Lung microvascular endothelial cell (primary cell): ENCODE measurements at regions not wholly inside any gene's neighbourhood (a gene's known extent, or its start where the extent isn't known, plus 50 kb on each side); places are given as distances from the start of the nearest gene placed in this dataset.
"Not testable (repeated sequence)": the region's sequence is repeated elsewhere in the genome, so short reads cannot be mapped to it uniquely, and the experiment has no call there.

Experiments
- DNase-seq, 2 donors: peaks; one replicate each; pipeline versions ENCODE4 v3.0.0 to v3.0.0-alpha.2; 2010; ENCODE audit warnings: low read depth in 2 of 2

- DNase-seq, result no peak
These were observed 80.2 kb upstream of the GJB6 start for GRCh38 chr13:20312292-20312691.

GRCh38 chr13:20311596-20311995, 79.5 kb upstream of the GJB6 start:
- DNase-seq, result no peak

- no peak for DNase-seq
These were observed 78.9 kb upstream of the GJB6 start for GRCh38 chr13:20311022-20311421.

GRCh38 chr13:20306039-20306438, 73.9 kb upstream of the GJB6 start:
- no peak for DNase-seq

- no peak for DNase-seq
These were observed 73.5 kb upstream of the GJB6 start for GRCh38 chr13:20305587-20305986.

- not testable (repeated sequence) for DNase-seq
These were observed 71.9 kb upstream of the GJB6 start for GRCh38 chr13:20304061-20304460.

GRCh38 chr13:20303636-20304035, 71.5 kb upstream of the GJB6 start:
- no peak for DNase-seq

- no peak for DNase-seq
These were observed 69.4 kb upstream of the GJB6 start for GRCh38 chr13:20301403-20302071.

GRCh38 chr13:20301015-20301402, 68.9 kb upstream of the GJB6 start:
- DNase-seq, result no peak

GRCh38 chr13:20297181-20297580, 65.1 kb upstream of the GJB6 start:
- no peak for DNase-seq

- no peak for DNase-seq
These were observed 63.8 kb upstream of the GJB6 start for GRCh38 chr13:20295956-20296355.

GRCh38 chr13:20294497-20294896, 62.4 kb upstream of the GJB6 start:
- DNase-seq, result no peak

GRCh38 chr13:20292301-20292700, 60.2 kb upstream of the GJB6 start:
- not testable (repeated sequence) for DNase-seq

- DNase-seq, result no peak
These were observed 59.6 kb upstream of the GJB6 start for GRCh38 chr13:20291675-20292074.

GRCh38 chr13:20291037-20291436, 58.9 kb upstream of the GJB6 start:
- DNase-seq, result no peak

GRCh38 chr13:20288561-20288960, 56.4 kb upstream of the GJB6 start:
- no peak for DNase-seq

GRCh38 chr13:20287976-20288375, 55.9 kb upstream of the GJB6 start:
- no peak for DNase-seq

- no peak for DNase-seq
These were observed 53.4 kb upstream of the GJB6 start for GRCh38 chr13:20285530-20285929.
